H1 (cell line): ENCODE measurements at regions not wholly inside any gene's neighbourhood (a gene's known extent, or its start where the extent isn't known, plus 50 kb on each side); places are given as distances from the start of the nearest gene placed in this dataset.

Source experiments
- CTCF ChIA-PET: fragments of 300-600 bp; sonication (Branson Sonifier 250); formaldehyde crosslinking; loops from one replicate; lab custom pipeline; 2021; ENCODE audit not compliant: partially characterized antibody; lab: Charles Lee
- POLR2A ChIA-PET: fragments of 300-600 bp; sonication (Branson Sonifier 250); formaldehyde crosslinking; loops from one replicate; lab custom pipeline; 2021; ENCODE audit warnings: inconsistent platforms; ENCODE audit not compliant: partially characterized antibody; lab: Charles Lee
- DNase-seq, 2 experiments: peaks; one replicate each; pipeline versions ENCODE4 v3.0.0 to v3.0.0-alpha.2; 2010 to 2022; ENCODE audit warnings: low spot score in 2 of 2, low read depth in 1 of 2, mixed read lengths in 1 of 2
- FAIRE-seq: peaks from 2 replicates; lab custom pipeline; 2011; peaks lifted over from hg19 to GRCh38; lab: Jason Lieb, UNC
- H2AFZ ChIP-seq: 2 replicates; pipeline ENCODE4 v1.8.1; 2012; ENCODE audit warnings: low read length, inconsistent platforms
- H2AK5ac ChIP-seq: 2 replicates; pipeline ENCODE4 v1.6.1; 2013; ENCODE audit warnings: low read depth, low read length
- H2BK120ac ChIP-seq: replicated peaks from 2 replicates; pipeline ENCODE3; 2013; ENCODE audit warnings: low read depth, low read length, inconsistent platforms
- H2BK12ac ChIP-seq: 2 replicates; pipeline ENCODE4 v1.6.1; 2013; ENCODE audit warnings: low read depth, low read length
- H2BK15ac ChIP-seq: 2 replicates; pipeline ENCODE4 v1.6.1; 2013; ENCODE audit warnings: low read length
- H2BK20ac ChIP-seq: 2 replicates; pipeline ENCODE4 v1.6.1; 2013; ENCODE audit warnings: low read length
- H2BK5ac ChIP-seq: 2 replicates; pipeline ENCODE4 v1.6.1; 2013; ENCODE audit warnings: low read depth, low read length
- H3K14ac ChIP-seq: 2 replicates; pipeline ENCODE4 v1.6.1; 2013; ENCODE audit warnings: inconsistent platforms; ENCODE audit not compliant: insufficient read length
- H3K18ac ChIP-seq: 2 replicates; pipeline ENCODE4 v1.6.1; 2013; ENCODE audit warnings: low read length; ENCODE audit errors: extremely low read depth
- H3K23ac ChIP-seq: 2 replicates; pipeline ENCODE4 v1.6.1; 2013; ENCODE audit warnings: inconsistent platforms; ENCODE audit not compliant: insufficient read length
- H3K23me2 ChIP-seq: 2 replicates; pipeline ENCODE4 v1.6.1; 2013; ENCODE audit warnings: low read depth, low read length
- H3K27ac ChIP-seq: 2 replicates; pipeline ENCODE4 v1.6.1; 2011; ENCODE audit warnings: low read depth, low read length, inconsistent platforms
- H3K27me3 ChIP-seq, 4 experiments: replicated peaks in 1 of 4; 1 replicate in 1 of 4; 2 replicates in 3 of 4; pipeline versions ENCODE4 v1.6.1 to v1.8.1; 2011 to 2013; ENCODE audit warnings: low read length in 3 of 4, mild to moderate bottlenecking in 3 of 4, inconsistent platforms in 2 of 4, mixed read lengths in 2 of 4, moderate library complexity in 1 of 4; ENCODE audit not compliant: control insufficient read depth in 3 of 4, insufficient read depth in 3 of 4; ENCODE audit errors: extremely low read depth in 1 of 4
- H3K36me3 ChIP-seq, 4 experiments: 2 replicates each; pipeline versions ENCODE4 v1.6.1 to v1.8.1; 2011 to 2013; ENCODE audit warnings: mild to moderate bottlenecking in 4 of 4, low read length in 3 of 4, moderate library complexity in 2 of 4, control low read depth in 1 of 4, inconsistent platforms in 1 of 4; ENCODE audit not compliant: insufficient read depth in 4 of 4, control insufficient read depth in 2 of 4
- H3K4ac ChIP-seq: replicated peaks from 2 replicates; pipeline ENCODE3; 2013; ENCODE audit warnings: low read length, low read depth, mixed read lengths, inconsistent platforms; ENCODE audit not compliant: insufficient read length
- H3K4me1 ChIP-seq, 4 experiments: replicated peaks in 1 of 4; 1 replicate in 1 of 4; 2 replicates in 3 of 4; pipeline versions ENCODE4 v1.6.1 to v1.8.1; 2011 to 2013; ENCODE audit warnings: low read length in 3 of 4, inconsistent platforms in 2 of 4, mixed read lengths in 1 of 4; ENCODE audit not compliant: insufficient read depth in 4 of 4, control insufficient read depth in 3 of 4
- H3K4me2 ChIP-seq, 2 experiments: 2 replicates each; pipeline versions ENCODE4 v1.6.1 to v1.8.1; 2011 to 2013; ENCODE audit warnings: low read depth in 2 of 2, low read length in 2 of 2, control low read depth in 1 of 2, inconsistent platforms in 1 of 2, mild to moderate bottlenecking in 1 of 2; ENCODE audit not compliant: insufficient read depth in 1 of 2
- H3K4me3 ChIP-seq, 4 experiments: fragments of 200-600, 300-600 bp in 1 of 4; sonication (generic), shearing (Covaris generic), sonication (Bioruptor Twin) in 1 of 4; 2 replicates each; pipeline versions ENCODE4 v1.5.1 to v1.8.1; 2011 to 2016; ENCODE audit warnings: low read length in 4 of 4, low read depth in 3 of 4, control low read depth in 2 of 4, inconsistent platforms in 2 of 4, mild to moderate bottlenecking in 2 of 4, mixed read lengths in 1 of 4, moderate library complexity in 1 of 4; ENCODE audit not compliant: insufficient read depth in 2 of 4; ENCODE audit errors: extremely low read depth in 1 of 4
- H3K56ac ChIP-seq: replicated peaks from 2 replicates; pipeline ENCODE3; 2013; ENCODE audit warnings: low read depth, mild to moderate bottlenecking, mixed read lengths, low read length, inconsistent platforms; ENCODE audit not compliant: insufficient read length
- H3K79me1 ChIP-seq: 2 replicates; pipeline ENCODE4 v1.6.1; 2013; ENCODE audit warnings: low read depth, low read length, control low read depth
- H3K79me2 ChIP-seq, 2 experiments: 2 replicates each; pipeline versions ENCODE4 v1.6.1 to v1.8.1; 2012 to 2013; ENCODE audit warnings: low read length in 2 of 2, mild to moderate bottlenecking in 2 of 2, inconsistent platforms in 1 of 2; ENCODE audit not compliant: insufficient read depth in 2 of 2, control insufficient read depth in 1 of 2
- H3K9ac ChIP-seq, 4 experiments: replicated peaks in 1 of 4; 1 replicate in 1 of 4; 2 replicates in 3 of 4; pipeline versions ENCODE4 v1.6.1 to v1.8.1; 2011 to 2013; ENCODE audit warnings: low read depth in 3 of 4, low read length in 3 of 4, control low read depth in 2 of 4, mild to moderate bottlenecking in 2 of 4, moderate library complexity in 2 of 4, inconsistent platforms in 1 of 4; ENCODE audit errors: extremely low read depth in 1 of 4
- H3K9me3 ChIP-seq, 2 experiments: 2 replicates each; pipeline versions ENCODE4 v1.6.1 to v1.8.1; 2012 to 2013; ENCODE audit warnings: mild to moderate bottlenecking in 2 of 2, moderate library complexity in 2 of 2, control low read depth in 1 of 2, inconsistent platforms in 1 of 2, low read depth in 1 of 2, low read length in 1 of 2, mixed read lengths in 1 of 2; ENCODE audit not compliant: insufficient read depth in 2 of 2
- H4K20me1 ChIP-seq, 2 experiments: replicated peaks in 1 of 2; 2 replicates each; pipeline versions ENCODE3 to v1.8.1; 2011 to 2013; ENCODE audit warnings: inconsistent platforms in 2 of 2, low read length in 2 of 2, mild to moderate bottlenecking in 1 of 2; ENCODE audit not compliant: insufficient read depth in 2 of 2, control insufficient read depth in 1 of 2
- H4K5ac ChIP-seq: 2 replicates; pipeline ENCODE4 v1.6.1; 2013; ENCODE audit warnings: low read length, low read depth, mixed read lengths, inconsistent platforms; ENCODE audit not compliant: insufficient read length
- H4K8ac ChIP-seq: 2 replicates; pipeline ENCODE4 v1.8.0; 2013; ENCODE audit warnings: mild to moderate bottlenecking, moderate library complexity, low read length, inconsistent platforms; ENCODE audit not compliant: insufficient read depth; ENCODE audit errors: extremely low read depth
- H4K91ac ChIP-seq: replicated peaks from 2 replicates; pipeline ENCODE3; 2013; ENCODE audit warnings: low read length, mixed read lengths, inconsistent platforms; ENCODE audit not compliant: insufficient read length
- MAFK ChIP-seq: IDR thresholded peaks from 2 replicates; pipeline ENCODE4 v1.6.1; 2012; ENCODE audit warnings: low read depth, mild to moderate bottlenecking, improper control_type of control experiment, low read length
- POLR2AphosphoS5 ChIP-seq: IDR thresholded peaks from 2 replicates; pipeline ENCODE4 v1.6.1; 2011; ENCODE audit warnings: low read depth, low read length
- WGBS, 2 experiments: shearing (Covaris generic) in 1 of 2; methylation state at CpG; one replicate each; pipeline versions ENCODE4 v1.1.6 to v1.1.7; 2013 to 2015; ENCODE audit warnings: low lambda C conversion rate in 2 of 2, mixed read lengths in 2 of 2, inconsistent platforms in 1 of 2, low coverage in 1 of 2, missing lambda C conversion rate in 1 of 2; ENCODE audit not compliant: insufficient replicate concordance in 2 of 2, insufficient coverage in 1 of 2, insufficient read length in 1 of 2; ENCODE audit errors: extremely low coverage in 1 of 2, missing lambda C conversion rate in 1 of 2; 5-methylcytosine and 5-hydroxymethylcytosine counted together

- H4K91ac ChIP-seq, result no peak overlapping the region
- no peak overlapping the region for H3K4me2 ChIP-seq
- H3K9ac ChIP-seq, result no peak overlapping the region
- no peaks in the 10 kb centered on the region for H3K79me2 ChIP-seq
- no peak overlapping the region for H3K4ac ChIP-seq
- no peaks in the 10 kb centered on the region for H3K9me3 ChIP-seq
- WGBS, 2 experiments, result 80% methylated on average over 1 of the region's 1 CpG; no CpG with 5 or more reads in 1 of the 2 experiments
- H3K4me3 ChIP-seq, result no peak overlapping the region
- no peaks in the 10 kb centered on the region for H3K79me1 ChIP-seq
- CTCF ChIA-PET, result interaction anchor here (0.6 kb wide), 1 partner anchor 12 kb away, joined by 3 read pairs; no protein-coding TSS in a partner anchor
- no peaks in the 10 kb centered on the region for H3K23me2 ChIP-seq
- H3K36me3 ChIP-seq, result no peaks in the 10 kb centered on the region
- no peak overlapping the region for H4K8ac ChIP-seq
- FAIRE-seq (no peak), DNase-seq (no peak)
- no peak overlapping the region for H3K23ac ChIP-seq
- no peak overlapping the region for H2AFZ ChIP-seq
- H2BK20ac ChIP-seq, result no peak overlapping the region
- H3K14ac ChIP-seq, result no peak overlapping the region
- no peaks in the 10 kb centered on the region for H4K20me1 ChIP-seq
- no peaks in the 10 kb centered on the region for H3K4me1 ChIP-seq
- no peak overlapping the region for H2BK15ac ChIP-seq
- H3K18ac ChIP-seq, result no peak overlapping the region
- H2BK5ac ChIP-seq, result no peak overlapping the region
- H3K27ac ChIP-seq, result no peak overlapping the region
- H2BK12ac ChIP-seq, result no peak overlapping the region
- no peak overlapping the region for H3K56ac ChIP-seq
- no peak overlapping the region for H2BK120ac ChIP-seq
- no peak overlapping the region for H4K5ac ChIP-seq
- no peaks in the 10 kb centered on the region for H3K27me3 ChIP-seq
- no peak overlapping the region for H2AK5ac ChIP-seq
- POLR2A ChIA-PET, result no interaction called here
- TF ChIP-seq POLR2AphosphoS5, result no peak
- TF ChIP-seq MAFK, result no peak
Measured at GRCh38 chrX:21194526-21194925, 179.7 kb upstream of the CNKSR2 start.
